ENCODE measurements at regions not wholly inside any gene's neighbourhood (a gene's known extent, or its start where the extent isn't known, plus 50 kb on each side); places are given as distances from the start of the nearest gene placed in this dataset.

- TF ChIP-seq CTCF (IDR thresholded peaks at IDR 0.05) (no peak), EP300 (IDR thresholded peaks at IDR 0.05) (no peak), POLR2A (IDR thresholded peaks at IDR 0.05) (no peak)
These were observed 75.8 kb upstream of the UBAC2 start for GRCh38 chr13:99124794-99125316.
